GM23338 (cell line): ENCODE measurements at regions not wholly inside any gene's neighbourhood (a gene's known extent, or its start where the extent isn't known, plus 50 kb on each side); places are given as distances from the start of the nearest gene placed in this dataset.

Experiments used
- CTCF ChIP-seq, 2 experiments: fragments of 200-600 bp in 1 of 2; sonication (generic) in 1 of 2; conservative IDR thresholded peaks; 2 replicates each; pipeline versions ENCODE4 v1.5.1 to v1.6.1; 2016 to 2017; ENCODE audit warnings: antibody characterized with exemption in 2 of 2, low read depth in 2 of 2, mild to moderate bottlenecking in 2 of 2, moderate library complexity in 1 of 2
- EZH2phosphoT487 ChIP-seq: fragments of 200-600 bp; sonication (generic); IDR thresholded peaks from one replicate; pipeline ENCODE4 v1.8.1; 2018; ENCODE audit warnings: antibody characterized with exemption; ENCODE audit not compliant: unreplicated experiment
- ZNF331 ChIP-seq: fragments of 250-450 bp; sonication (Bioruptor Pico); IDR thresholded peaks from 2 replicates; pipeline ENCODE4 v1.5.0; 2020; ENCODE audit warnings: low read depth, mild to moderate bottlenecking, moderate library complexity

- TF ChIP-seq CTCF (conservative IDR thresholded peaks at IDR 0.05; ENCODE audit: low read depth in 2 of 2) (no peak), ZNF331 (no peak), EZH2phosphoT487 (no peak)
Measured at GRCh38 chr22:19597399-19597735, 73.2 kb upstream of the CLDN5 start.
